Gastrocnemius medialis (tissue), 4 donors: ENCODE measurements at regions not wholly inside any gene's neighbourhood (a gene's known extent, or its start where the extent isn't known, plus 50 kb on each side); places are given as distances from the start of the nearest gene placed in this dataset.

Source experiments
- ATAC-seq, 2 donors: fragments of 150-250 bp; one replicate each; pipeline ENCODE4 v1.9.1; 2016
- DNase-seq, 2 donors: peaks; one replicate each; pipeline ENCODE4 v3.0.0-alpha.2; 2019
- H3K27ac ChIP-seq, 4 donors: fragments of 200-600 bp; sonication (generic); 1 replicate in 1 of 4; 2 replicates in 3 of 4; pipeline ENCODE4 v1.5.1; 2016 to 2018; ENCODE audit warnings: mild to moderate bottlenecking in 2 of 4, moderate library complexity in 1 of 4
- H3K27me3 ChIP-seq, 3 donors: fragments of 200-600 bp; sonication (generic) in 2 of 3; 1 replicate in 1 of 3; 2 replicates in 2 of 3; pipeline versions ENCODE4 v1.5.1 to v1.6.0; 2016 to 2019; ENCODE audit warnings: mild to moderate bottlenecking in 1 of 3, moderate library complexity in 1 of 3
- H3K36me3 ChIP-seq, 2 donors: fragments of 200-600 bp; sonication (generic) in 1 of 2; one replicate each; pipeline ENCODE4 v1.5.1; 2017 to 2018
- H3K4me1 ChIP-seq, 2 donors: fragments of 200-600 bp; sonication (generic) in 1 of 2; one replicate each; pipeline ENCODE4 v1.5.1; 2016 to 2017; ENCODE audit warnings: mild to moderate bottlenecking in 2 of 2
- H3K4me3 ChIP-seq, 4 donors: fragments of 200-600 bp; sonication (generic) in 3 of 4; 1 replicate in 1 of 4; 2 replicates in 3 of 4; pipeline ENCODE4 v1.5.1; 2016 to 2019; ENCODE audit warnings: mild to moderate bottlenecking in 2 of 4
- H3K9me3 ChIP-seq, 3 donors: fragments of 200-600 bp; sonication (generic) in 2 of 3; 1 replicate in 1 of 3; 2 replicates in 2 of 3; pipeline ENCODE4 v1.5.1; 2016 to 2019
- POLR2A ChIP-seq, 2 donors: fragments of 450-650 bp; IDR thresholded peaks; one replicate each; pipeline ENCODE4 v1.6.1; 2017; ENCODE audit warnings: antibody characterized with exemption in 2 of 2, mild to moderate bottlenecking in 2 of 2, moderate library complexity in 2 of 2
- in situ Hi-C, 4 donors: fragments of 200-750 bp; cut with MboI; loops; one replicate each; pipeline versions ENCODE4 v1.15.0 to v1.8.0; 2017; ENCODE audit warnings: low sequenced_read_pairs in 4 of 4
- intact Hi-C: fragments of 100-400 bp; cut with DNase I; formaldehyde crosslinking; loops from one replicate; pipeline ENCODE4 v1.15.1; 2023; ENCODE audit warnings: low total_unique reads
- TF ChIP-seq, protein P1 (sequence below), 5 experiments: fragments of 450-650 bp in 3 of 5; fragments of 200-600 bp in 2 of 5; sonication (generic) in 2 of 5; IDR thresholded peaks in 4 of 5; conservative IDR thresholded peaks in 1 of 5; 1 replicate in 4 of 5; 2 replicates in 1 of 5; pipeline ENCODE4 v1.5.1; 2016 to 2019; ENCODE audit warnings: antibody characterized with exemption in 5 of 5, mild to moderate bottlenecking in 3 of 5, moderate library complexity in 3 of 5

DNA sequence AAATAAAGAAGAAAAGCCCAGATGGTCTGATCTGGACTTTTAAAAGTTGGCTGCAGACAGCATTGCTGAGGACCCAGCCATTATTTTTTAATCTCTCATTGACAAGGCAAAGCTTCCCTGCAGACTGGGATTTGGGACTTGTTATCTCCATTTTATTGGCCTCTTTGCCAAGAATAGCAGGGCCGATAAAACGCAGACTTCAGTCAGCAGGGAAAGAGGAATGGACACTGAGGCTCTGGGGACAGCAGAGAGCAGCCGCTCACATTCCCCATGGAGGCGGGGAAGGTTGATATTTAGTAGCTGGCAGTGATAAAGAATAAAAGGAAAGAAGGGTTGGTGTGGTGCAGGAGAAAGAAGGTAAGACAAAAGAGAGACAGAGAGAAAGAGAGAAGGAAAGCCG, 350.1 kb upstream of the PIK3C3 start:
- Histone ChIP-seq H3K27me3 (no peaks in the 10 kb centered on the region), H3K4me1 (no peaks in the 10 kb centered on the region), H3K9me3 (no peaks in the 10 kb centered on the region), H3K27ac (no peak overlapping the region), H3K4me3 (no peak overlapping the region), H3K36me3 (no peaks in the 10 kb centered on the region)
- TF ChIP-seq, protein P1, sequence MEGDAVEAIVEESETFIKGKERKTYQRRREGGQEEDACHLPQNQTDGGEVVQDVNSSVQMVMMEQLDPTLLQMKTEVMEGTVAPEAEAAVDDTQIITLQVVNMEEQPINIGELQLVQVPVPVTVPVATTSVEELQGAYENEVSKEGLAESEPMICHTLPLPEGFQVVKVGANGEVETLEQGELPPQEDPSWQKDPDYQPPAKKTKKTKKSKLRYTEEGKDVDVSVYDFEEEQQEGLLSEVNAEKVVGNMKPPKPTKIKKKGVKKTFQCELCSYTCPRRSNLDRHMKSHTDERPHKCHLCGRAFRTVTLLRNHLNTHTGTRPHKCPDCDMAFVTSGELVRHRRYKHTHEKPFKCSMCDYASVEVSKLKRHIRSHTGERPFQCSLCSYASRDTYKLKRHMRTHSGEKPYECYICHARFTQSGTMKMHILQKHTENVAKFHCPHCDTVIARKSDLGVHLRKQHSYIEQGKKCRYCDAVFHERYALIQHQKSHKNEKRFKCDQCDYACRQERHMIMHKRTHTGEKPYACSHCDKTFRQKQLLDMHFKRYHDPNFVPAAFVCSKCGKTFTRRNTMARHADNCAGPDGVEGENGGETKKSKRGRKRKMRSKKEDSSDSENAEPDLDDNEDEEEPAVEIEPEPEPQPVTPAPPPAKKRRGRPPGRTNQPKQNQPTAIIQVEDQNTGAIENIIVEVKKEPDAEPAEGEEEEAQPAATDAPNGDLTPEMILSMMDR (IDR thresholded peaks at IDR 0.05 in 4 of 5, conservative IDR thresholded peaks at IDR 0.05 in 1 of 5): no peak
- TF ChIP-seq POLR2A (IDR thresholded peaks at IDR 0.05): no peak
- intact Hi-C loops: no loop called here
- DNase-seq (no peak), ATAC-seq (no peak)
- in situ Hi-C loops: no loop called here

DNA sequence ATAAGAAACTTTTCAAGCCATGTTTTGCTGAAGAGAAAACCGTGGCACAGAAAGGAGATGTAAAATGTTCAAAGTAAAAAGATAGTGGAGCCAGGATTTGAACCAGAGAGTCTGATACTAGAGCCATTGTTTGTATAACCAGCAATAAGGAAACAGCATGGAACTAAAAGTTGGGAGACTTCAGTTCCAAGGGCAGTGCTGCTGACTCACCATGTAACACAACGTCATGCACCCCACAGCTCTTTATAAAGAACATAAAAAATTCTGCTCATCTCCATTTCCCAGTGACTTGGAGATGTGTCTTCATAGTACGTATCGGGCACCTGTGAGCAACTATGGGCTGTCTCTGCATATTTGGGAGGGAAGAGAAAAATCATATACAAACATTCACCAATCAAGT, 353.0 kb upstream of the PIK3C3 start:
- in situ Hi-C loops: no loop called here
- Histone ChIP-seq H3K36me3 (no peaks in the 10 kb centered on the region), H3K4me1 (no peaks in the 10 kb centered on the region), H3K27ac (no peak overlapping the region), H3K4me3 (no peak overlapping the region), H3K9me3 (no peaks in the 10 kb centered on the region), H3K27me3 (no peaks in the 10 kb centered on the region)
- DNase-seq (no peak), ATAC-seq (no peak)
- intact Hi-C loops: no loop called here
- no peak for TF ChIP-seq POLR2A (IDR thresholded peaks at IDR 0.05)
- TF ChIP-seq, protein P1 (IDR thresholded peaks at IDR 0.05 in 4 of 5, conservative IDR thresholded peaks at IDR 0.05 in 1 of 5): no peak

DNA sequence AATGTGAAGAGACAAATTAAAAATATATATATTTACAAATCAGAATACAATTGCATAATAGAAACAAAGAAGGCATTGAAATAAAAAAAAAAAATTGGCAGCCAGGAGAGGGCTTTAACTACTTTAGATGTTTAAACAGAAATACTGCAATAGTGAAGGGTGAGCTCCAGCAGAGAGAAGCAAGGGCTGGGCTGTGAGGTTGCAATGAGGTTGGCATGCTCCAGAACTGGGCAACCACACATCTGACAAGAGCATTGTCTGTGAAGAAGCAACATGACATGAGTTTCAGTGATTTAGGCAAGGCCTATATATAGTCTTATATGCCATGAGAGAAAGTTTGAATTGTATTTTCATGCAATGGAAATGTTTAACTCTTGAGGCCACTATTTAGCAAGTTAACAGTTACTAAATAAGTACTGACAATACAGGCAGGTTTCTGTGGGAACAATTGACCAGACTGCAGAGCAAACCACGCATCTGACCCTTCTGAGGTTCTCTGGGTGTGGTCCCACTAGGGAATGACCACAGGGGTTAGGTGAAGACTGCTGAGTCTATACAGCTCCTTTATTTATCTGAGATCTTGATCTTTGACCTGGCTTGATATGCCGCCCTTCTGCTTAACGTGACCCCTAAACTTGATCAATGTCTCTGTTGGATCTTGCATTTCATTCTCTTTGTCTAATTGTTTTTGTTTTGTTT, 354.2 kb upstream of the PIK3C3 start:
- Histone ChIP-seq H3K27ac (no peak overlapping the region), H3K4me1 (no peaks in the 10 kb centered on the region), H3K4me3 (no peak overlapping the region), H3K36me3 (no peaks in the 10 kb centered on the region), H3K9me3 (no peaks in the 10 kb centered on the region), H3K27me3 (no peaks in the 10 kb centered on the region)
- in situ Hi-C loops: no loop called here
- DNase-seq (no peak), ATAC-seq (no peak)
- TF ChIP-seq, protein P1 (IDR thresholded peaks at IDR 0.05 in 4 of 5, conservative IDR thresholded peaks at IDR 0.05 in 1 of 5): no peak
- no peak for TF ChIP-seq POLR2A (IDR thresholded peaks at IDR 0.05)
- intact Hi-C loops: no loop called here

DNA sequence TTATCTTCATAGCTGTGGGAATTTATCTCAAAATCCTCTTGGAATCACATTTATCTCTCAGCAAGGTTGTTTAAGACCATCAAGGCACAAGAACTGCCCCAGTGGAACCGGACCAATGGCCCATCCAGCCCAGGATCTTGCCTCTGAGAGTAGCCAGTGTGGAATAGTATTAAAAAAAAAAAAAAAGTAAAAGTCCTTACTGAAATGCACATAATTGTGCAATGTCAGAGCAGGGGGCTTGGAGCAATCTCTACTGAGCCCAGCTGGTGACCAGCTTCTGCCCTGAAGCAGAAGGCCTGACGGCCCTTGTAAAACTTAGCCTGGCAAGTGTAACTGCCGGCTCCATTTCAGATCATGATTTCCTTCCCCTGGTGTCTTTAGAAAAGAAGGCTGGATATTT, 355.6 kb upstream of the PIK3C3 start:
- Histone ChIP-seq H3K27me3 (no peaks in the 10 kb centered on the region), H3K4me1 (no peaks in the 10 kb centered on the region), H3K27ac (no peak overlapping the region), H3K9me3 (no peaks in the 10 kb centered on the region), H3K4me3 (no peak overlapping the region), H3K36me3 (no peaks in the 10 kb centered on the region)
- DNase-seq (no peak), ATAC-seq (no peak)
- intact Hi-C loops: no loop called here
- in situ Hi-C loops: no loop called here
- no peak for TF ChIP-seq POLR2A (IDR thresholded peaks at IDR 0.05)
- TF ChIP-seq, protein P1 (IDR thresholded peaks at IDR 0.05 in 4 of 5, conservative IDR thresholded peaks at IDR 0.05 in 1 of 5): no peak

DNA sequence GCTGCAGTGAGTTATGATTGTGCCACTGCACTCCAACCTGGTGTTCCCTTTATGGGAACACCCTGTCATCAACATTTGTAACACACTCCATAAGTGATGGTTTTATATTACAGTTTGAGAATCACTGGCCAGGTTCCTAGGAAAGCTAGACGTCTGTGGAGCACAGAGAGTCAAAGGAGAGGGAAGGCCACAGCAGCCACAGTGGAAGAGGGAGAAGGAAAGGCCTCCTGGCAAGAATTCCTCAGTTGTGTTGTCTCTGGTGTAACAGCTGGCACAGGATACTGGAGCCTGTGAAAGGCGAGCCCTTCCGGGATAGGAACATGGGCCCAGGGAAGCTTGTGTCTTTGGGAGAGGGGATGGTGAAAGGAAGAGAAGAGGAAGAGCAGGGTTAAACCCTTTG, 360.5 kb upstream of the PIK3C3 start:
- TF ChIP-seq, protein P1 (IDR thresholded peaks at IDR 0.05 in 4 of 5, conservative IDR thresholded peaks at IDR 0.05 in 1 of 5): no peak
- no peak for TF ChIP-seq POLR2A (IDR thresholded peaks at IDR 0.05)
- H3K27me3 ChIP-seq: no peaks in the 10 kb centered on the region
- no peaks in the 10 kb centered on the region for H3K9me3 ChIP-seq
- no peaks in the 10 kb centered on the region for H3K4me1 ChIP-seq
- no peaks in the 10 kb centered on the region for H3K36me3 ChIP-seq
- intact Hi-C loops (no loop called here), in situ Hi-C loops (no loop called here)
- ATAC-seq: no peak
- no peak for DNase-seq
- no peak overlapping the region for H3K27ac ChIP-seq
- no peak overlapping the region for H3K4me3 ChIP-seq
